Osteoblast (primary cell): ENCODE measurements at regions not wholly inside any gene's neighbourhood (a gene's known extent, or its start where the extent isn't known, plus 50 kb on each side); places are given as distances from the start of the nearest gene placed in this dataset.

Source experiments
- DNase-seq: peaks from one replicate; pipeline ENCODE4 v3.0.0; 2011; ENCODE audit warnings: low spot score, mixed read lengths; ENCODE audit not compliant: insufficient read length; ENCODE audit errors: missing footprints
- H2AFZ ChIP-seq: 2 replicates; pipeline ENCODE4 v1.6.0; 2011; ENCODE audit warnings: mild to moderate bottlenecking, low read length
- H3K27ac ChIP-seq: 2 replicates; pipeline ENCODE4 v1.5.1; 2011; ENCODE audit warnings: mild to moderate bottlenecking, low read depth, low read length, moderate library complexity
- H3K27me3 ChIP-seq: 2 replicates; pipeline ENCODE4 v1.6.0; 2012; ENCODE audit warnings: mild to moderate bottlenecking, control low read depth, inconsistent platforms, low read length, moderate library complexity; ENCODE audit not compliant: insufficient read depth
- H3K36me3 ChIP-seq: 2 replicates; pipeline ENCODE4 v1.5.1; 2011; ENCODE audit warnings: mild to moderate bottlenecking, low read length, control low read depth, moderate library complexity; ENCODE audit not compliant: insufficient read depth
- H3K4me1 ChIP-seq: 2 replicates; pipeline ENCODE4 v1.5.1; 2011; ENCODE audit warnings: mild to moderate bottlenecking, low read length, control low read depth, moderate library complexity; ENCODE audit not compliant: insufficient read depth
- H3K4me2 ChIP-seq: 2 replicates; pipeline ENCODE4 v1.6.0; 2011; ENCODE audit warnings: mild to moderate bottlenecking, low read length; ENCODE audit not compliant: insufficient read depth
- H3K4me3 ChIP-seq: fragments of 200-600 bp; sonication (generic); 3 replicates; pipeline ENCODE4 v1.5.1; 2012; ENCODE audit warnings: mild to moderate bottlenecking, low read length, inconsistent platforms; ENCODE audit not compliant: insufficient read depth
- H3K79me2 ChIP-seq: 2 replicates; pipeline ENCODE4 v1.6.0; 2012; ENCODE audit warnings: mild to moderate bottlenecking, low read length, control low read depth, inconsistent platforms; ENCODE audit not compliant: insufficient read depth
- H3K9me3 ChIP-seq: 2 replicates; pipeline ENCODE4 v1.5.1; 2011; ENCODE audit warnings: low read depth, low read length, control low read depth
- H4K20me1 ChIP-seq: 2 replicates; pipeline ENCODE4 v1.6.0; 2012; ENCODE audit warnings: mild to moderate bottlenecking, low read length, control low read depth; ENCODE audit not compliant: insufficient read depth
- TF ChIP-seq, protein P1 (sequence below): IDR thresholded peaks from 2 replicates; pipeline ENCODE4 v1.5.1; 2011; ENCODE audit warnings: mild to moderate bottlenecking, low read depth, low read length, moderate library complexity; ENCODE audit errors: extremely low read depth

DNA sequence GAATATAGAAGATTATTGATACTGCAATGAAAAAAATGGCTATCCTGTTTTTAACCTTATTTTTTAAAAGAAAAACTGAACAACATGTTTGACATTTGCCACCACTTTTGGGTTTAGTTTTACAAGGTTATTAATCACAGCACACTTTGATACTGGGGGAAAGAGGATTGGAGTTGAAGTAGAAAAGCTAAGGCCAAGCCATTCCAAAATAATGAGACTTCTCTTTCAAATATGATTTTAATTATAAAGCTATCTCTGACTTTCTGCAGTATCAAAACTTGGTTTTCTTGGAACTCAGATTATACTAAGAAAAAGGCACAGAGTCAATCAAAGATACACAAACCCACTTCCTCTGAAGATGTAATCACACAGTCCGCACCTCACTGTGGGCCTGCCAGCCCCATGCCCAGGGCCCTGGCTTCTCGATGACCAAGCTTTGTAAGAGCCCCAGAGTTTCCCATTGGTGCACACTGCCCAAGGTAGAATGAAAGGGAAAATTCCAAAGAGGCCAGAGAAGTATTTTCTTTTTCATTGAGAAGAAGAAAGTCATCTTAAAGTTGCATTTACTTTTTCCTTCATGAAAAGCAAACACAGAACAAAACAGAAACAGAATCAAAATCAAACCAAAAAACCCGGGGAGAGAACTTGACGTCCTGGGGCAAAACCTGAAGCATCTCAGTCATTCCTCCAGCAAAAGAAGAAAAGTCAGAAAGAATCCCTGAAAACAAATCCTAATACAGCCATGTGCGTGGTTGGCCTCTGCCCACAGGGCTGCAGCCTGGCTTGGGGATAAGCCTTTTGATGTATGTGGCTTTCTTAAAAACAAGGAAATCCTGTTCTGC is 187.7 kb upstream of the KLF6 start:
- Histone ChIP-seq H3K4me1 (peaks cover 1% of the 10 kb centered on the region), H3K4me2 (no peak overlapping the region), H2AFZ (peak overlapping the region; percentile 48), H3K36me3 (no peaks in the 10 kb centered on the region), H4K20me1 (no peaks in the 10 kb centered on the region), H3K27me3 (no peaks in the 10 kb centered on the region), H3K27ac (no peak overlapping the region), H3K9me3 (no peaks in the 10 kb centered on the region), H3K4me3 (no peak overlapping the region), H3K79me2 (no peaks in the 10 kb centered on the region)
- no peak for DNase-seq
- TF ChIP-seq, protein P1, sequence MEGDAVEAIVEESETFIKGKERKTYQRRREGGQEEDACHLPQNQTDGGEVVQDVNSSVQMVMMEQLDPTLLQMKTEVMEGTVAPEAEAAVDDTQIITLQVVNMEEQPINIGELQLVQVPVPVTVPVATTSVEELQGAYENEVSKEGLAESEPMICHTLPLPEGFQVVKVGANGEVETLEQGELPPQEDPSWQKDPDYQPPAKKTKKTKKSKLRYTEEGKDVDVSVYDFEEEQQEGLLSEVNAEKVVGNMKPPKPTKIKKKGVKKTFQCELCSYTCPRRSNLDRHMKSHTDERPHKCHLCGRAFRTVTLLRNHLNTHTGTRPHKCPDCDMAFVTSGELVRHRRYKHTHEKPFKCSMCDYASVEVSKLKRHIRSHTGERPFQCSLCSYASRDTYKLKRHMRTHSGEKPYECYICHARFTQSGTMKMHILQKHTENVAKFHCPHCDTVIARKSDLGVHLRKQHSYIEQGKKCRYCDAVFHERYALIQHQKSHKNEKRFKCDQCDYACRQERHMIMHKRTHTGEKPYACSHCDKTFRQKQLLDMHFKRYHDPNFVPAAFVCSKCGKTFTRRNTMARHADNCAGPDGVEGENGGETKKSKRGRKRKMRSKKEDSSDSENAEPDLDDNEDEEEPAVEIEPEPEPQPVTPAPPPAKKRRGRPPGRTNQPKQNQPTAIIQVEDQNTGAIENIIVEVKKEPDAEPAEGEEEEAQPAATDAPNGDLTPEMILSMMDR, result no peak

DNA sequence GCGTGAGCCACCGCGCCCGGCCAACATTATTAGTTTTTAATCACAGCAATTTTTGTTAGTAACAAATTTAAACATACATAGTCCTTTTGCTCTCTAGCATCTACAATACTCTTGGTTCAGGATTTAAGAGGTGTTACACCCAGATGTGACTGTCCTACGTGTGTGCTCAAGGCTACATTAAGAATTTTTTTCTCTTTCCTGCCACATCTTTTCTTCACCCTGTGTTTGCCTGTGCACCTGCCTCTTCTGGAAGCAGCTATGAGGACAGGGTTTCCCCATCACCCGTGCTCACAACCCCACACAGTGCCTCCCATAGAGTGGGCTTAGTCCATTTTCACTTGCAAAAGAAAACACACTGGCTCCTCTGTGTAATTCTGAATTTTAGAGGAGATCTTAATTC is 186.7 kb upstream of the KLF6 start:
- no peaks in the 10 kb centered on the region for H4K20me1 ChIP-seq
- no peaks in the 10 kb centered on the region for H3K27me3 ChIP-seq
- no peaks in the 10 kb centered on the region for H3K79me2 ChIP-seq
- TF ChIP-seq, protein P1, result no peak
- no peak overlapping the region for H3K4me2 ChIP-seq
- H2AFZ ChIP-seq, result no peak overlapping the region
- H3K9me3 ChIP-seq, result no peaks in the 10 kb centered on the region
- H3K4me3 ChIP-seq, result no peak overlapping the region
- H3K36me3 ChIP-seq, result no peaks in the 10 kb centered on the region
- no peak for DNase-seq
- no peak overlapping the region for H3K27ac ChIP-seq
- H3K4me1 ChIP-seq, result no peaks in the 10 kb centered on the region

DNA sequence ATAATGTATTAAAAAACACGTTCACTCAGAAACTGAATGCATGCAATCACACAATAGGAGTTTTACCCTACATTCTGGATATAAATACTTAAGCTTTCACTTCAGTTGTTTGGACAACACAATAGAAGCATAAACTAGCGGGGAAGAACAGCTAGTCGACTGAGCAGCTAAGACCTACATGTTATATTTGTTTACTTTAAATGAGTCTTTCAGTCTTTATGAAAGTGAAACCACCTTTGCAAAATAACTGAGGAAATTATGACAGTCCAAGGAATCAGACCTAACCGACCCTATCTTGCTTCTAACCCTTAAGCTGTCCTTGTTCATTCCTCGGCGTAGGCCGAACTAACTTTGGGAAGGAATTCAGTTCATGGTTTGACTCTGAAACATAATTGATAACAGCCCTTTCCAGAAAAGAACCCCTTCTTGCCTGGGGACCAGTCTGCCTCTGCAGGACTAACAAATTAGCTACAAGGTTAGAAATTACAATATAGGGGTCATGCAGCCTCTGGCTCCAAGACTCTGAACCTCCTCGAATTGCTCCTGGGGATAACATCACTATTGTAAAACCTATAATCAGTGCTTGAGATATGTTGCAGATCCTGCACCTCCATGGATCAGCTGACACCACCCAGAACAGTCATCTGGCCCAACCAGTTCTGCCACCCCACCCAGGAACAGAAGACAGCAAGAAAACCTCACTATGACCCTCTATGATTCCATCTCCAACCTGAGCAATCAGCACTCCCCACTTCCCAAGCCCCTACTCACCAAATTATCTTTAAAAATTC is 185.1 kb upstream of the KLF6 start:
- no peak overlapping the region for H3K27ac ChIP-seq
- no peak overlapping the region for H3K4me2 ChIP-seq
- no peaks in the 10 kb centered on the region for H3K4me1 ChIP-seq
- H2AFZ ChIP-seq, result peak overlapping the region; percentile 36
- H3K9me3 ChIP-seq, result no peaks in the 10 kb centered on the region
- H3K4me3 ChIP-seq, result no peak overlapping the region
- no peaks in the 10 kb centered on the region for H4K20me1 ChIP-seq
- H3K79me2 ChIP-seq, result no peaks in the 10 kb centered on the region
- no peak for DNase-seq
- no peaks in the 10 kb centered on the region for H3K27me3 ChIP-seq
- no peaks in the 10 kb centered on the region for H3K36me3 ChIP-seq
- TF ChIP-seq, protein P1, result no peak

DNA sequence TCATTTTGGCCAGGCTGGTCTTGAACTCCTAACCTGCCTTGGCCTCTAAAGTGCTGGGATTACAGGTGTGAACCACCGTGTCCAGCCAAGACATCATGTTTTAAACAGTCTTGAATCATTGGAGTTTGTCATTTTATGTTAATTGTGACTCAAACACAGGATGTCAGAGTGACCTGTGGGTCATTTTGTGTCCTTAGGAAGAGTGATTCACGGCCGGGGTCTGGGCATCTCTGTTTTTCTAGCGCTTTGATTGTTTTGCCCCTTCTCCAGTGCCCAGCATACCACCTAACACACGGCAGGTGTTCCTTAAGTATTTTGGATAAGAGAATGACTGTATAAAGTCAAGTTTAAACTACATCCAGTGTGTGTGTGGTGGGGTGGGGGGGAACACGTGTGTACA is 183.7 kb upstream of the KLF6 start:
- Histone ChIP-seq H4K20me1 (no peaks in the 10 kb centered on the region), H3K9me3 (no peaks in the 10 kb centered on the region), H2AFZ (no peak overlapping the region), H3K4me1 (no peaks in the 10 kb centered on the region), H3K4me3 (no peak overlapping the region), H3K27ac (no peak overlapping the region), H3K36me3 (no peaks in the 10 kb centered on the region), H3K27me3 (no peaks in the 10 kb centered on the region), H3K4me2 (no peak overlapping the region), H3K79me2 (no peaks in the 10 kb centered on the region)
- TF ChIP-seq, protein P1, result no peak
- no peak for DNase-seq
